B cell (primary cell): ENCODE measurements at regions not wholly inside any gene's neighbourhood (a gene's known extent, or its start where the extent isn't known, plus 50 kb on each side); places are given as distances from the start of the nearest gene placed in this dataset.

Experiments used
- ATAC-seq: fragments of 200-7000 bp; cut with Tn5 transposase; one replicate; pipeline ENCODE4 v1.10.0; 2021; ENCODE audit warnings: low read depth, mild to moderate bottlenecking, moderate number of reproducible peaks, moderate library complexity
- CTCF ChIA-PET: fragments of 350-600 bp; sonication (Branson Sonifier 250); formaldehyde crosslinking; loops from one replicate; lab custom pipeline; 2021; ENCODE audit warnings: antibody characterized with exemption, inconsistent platforms; lab: Charles Lee
- POLR2A ChIA-PET: fragments of 350-600 bp; sonication (Branson Sonifier 250); formaldehyde crosslinking; loops from one replicate; lab custom pipeline; 2021; ENCODE audit warnings: antibody characterized with exemption; lab: Charles Lee
- DNase-seq: peaks from one replicate; pipeline ENCODE4 v3.0.0; 2013
- H2AFZ ChIP-seq: 2 replicates; pipeline ENCODE4 v1.6.1; 2012; ENCODE audit warnings: mild to moderate bottlenecking, low read depth, low read length; ENCODE audit not compliant: insufficient read depth, poor library complexity, severe bottlenecking
- H3K27ac ChIP-seq, 2 donors: 1 replicate in 1 of 2; 2 replicates in 1 of 2; pipeline ENCODE4 v1.5.1; 2012 to 2013; ENCODE audit warnings: low read length in 2 of 2, mild to moderate bottlenecking in 2 of 2, moderate library complexity in 1 of 2
- H3K27me3 ChIP-seq, 4 experiments: fragments of 200-600 bp in 1 of 4; sonication (generic) in 1 of 4; replicated peaks in 1 of 4; 1 replicate in 2 of 4; 2 replicates in 2 of 4; pipeline versions ENCODE4 v1.6.1 to v1.7.0; 2013 to 2016; ENCODE audit warnings: low read length in 3 of 4, mild to moderate bottlenecking in 2 of 4, mixed read lengths in 1 of 4, moderate library complexity in 1 of 4; ENCODE audit not compliant: insufficient read depth in 4 of 4, control insufficient read depth in 3 of 4; ENCODE audit errors: control extremely low read depth in 1 of 4
- H3K36me3 ChIP-seq, 2 experiments: replicated peaks in 1 of 2; 1 replicate in 1 of 2; 2 replicates in 1 of 2; pipeline versions ENCODE4 v1.6.1 to v1.7.1; 2013; ENCODE audit warnings: low read length in 1 of 2; ENCODE audit not compliant: insufficient read depth in 2 of 2, control insufficient read depth in 1 of 2; ENCODE audit errors: control extremely low read depth in 1 of 2, extremely low read depth in 1 of 2
- H3K4me1 ChIP-seq, 2 donors: fragments of 200-600 bp in 1 of 2; sonication (generic) in 1 of 2; 1 replicate in 1 of 2; 2 replicates in 1 of 2; pipeline versions ENCODE4 v1.5.1 to v1.6.1; 2013 to 2017; ENCODE audit warnings: low read length in 2 of 2; ENCODE audit not compliant: control insufficient read depth in 2 of 2, insufficient read depth in 2 of 2
- H3K4me2 ChIP-seq: replicated peaks from 2 replicates; pipeline ENCODE3; 2012; ENCODE audit warnings: mild to moderate bottlenecking, low read depth, low read length; ENCODE audit not compliant: poor library complexity, severe bottlenecking
- H3K4me3 ChIP-seq, 5 experiments: fragments of 200-600 bp in 1 of 5; sonication (generic) in 1 of 5; 1 replicate in 3 of 5; 2 replicates in 2 of 5; pipeline versions ENCODE4 v1.5.1 to v1.7.0; 2011 to 2016; ENCODE audit warnings: low read length in 4 of 5, mild to moderate bottlenecking in 4 of 5, low read depth in 2 of 5, control low read depth in 1 of 5, moderate library complexity in 1 of 5; ENCODE audit not compliant: insufficient read depth in 1 of 5; ENCODE audit errors: control extremely low read depth in 1 of 5, extremely low read depth in 1 of 5
- H3K79me2 ChIP-seq: fragments of 200-600 bp; sonication (generic); one replicate; pipeline ENCODE4 v1.6.0; 2016; ENCODE audit warnings: low read length; ENCODE audit not compliant: control insufficient read depth, insufficient read depth
- H3K9ac ChIP-seq: fragments of 200-600 bp; sonication (generic); 2 replicates; pipeline ENCODE4 v1.6.1; 2017; ENCODE audit warnings: mild to moderate bottlenecking, low read length, moderate library complexity
- H3K9me3 ChIP-seq, 3 donors: one replicate each; pipeline versions ENCODE4 v1.6.1 to v1.7.1; 2013; ENCODE audit warnings: low read length in 2 of 3; ENCODE audit not compliant: control insufficient read depth in 2 of 3, insufficient read depth in 1 of 3; ENCODE audit errors: control extremely low read depth in 1 of 3
- H4K20me1 ChIP-seq: 2 replicates; pipeline ENCODE4 v1.6.0; 2012; ENCODE audit warnings: mild to moderate bottlenecking, low read length; ENCODE audit not compliant: insufficient read depth, control insufficient read depth, poor library complexity, severe bottlenecking
- H3K27ac Mint-ChIP-seq: one replicate; pipeline ENCODE4 v1.8.0; 2021; ENCODE audit warnings: mixed read lengths
- H3K27me3 Mint-ChIP-seq: one replicate; pipeline ENCODE4 v1.8.0; 2021; ENCODE audit warnings: mixed read lengths
- H3K4me1 Mint-ChIP-seq: one replicate; pipeline ENCODE4 v1.8.0; 2021; ENCODE audit warnings: mixed read lengths
- H3K4me3 Mint-ChIP-seq: one replicate; pipeline ENCODE4 v1.8.0; 2021; ENCODE audit warnings: mixed read lengths
- H3K9me3 Mint-ChIP-seq: one replicate; pipeline ENCODE4 v1.8.0; 2022; ENCODE audit warnings: mixed read lengths; ENCODE audit not compliant: insufficient read depth
- EZH2 ChIP-seq: IDR thresholded peaks from 2 replicates; pipeline ENCODE4 v1.6.1; 2012; ENCODE audit warnings: borderline replicate concordance, low read depth, mild to moderate bottlenecking, moderate library complexity, low read length; ENCODE audit not compliant: insufficient read depth, poor library complexity, severe bottlenecking
- WGBS: methylation state at CpG from one replicate; pipeline ENCODE4 v1.1.5; 2013; ENCODE audit warnings: missing lambda C conversion rate; ENCODE audit not compliant: insufficient coverage; 5-methylcytosine and 5-hydroxymethylcytosine counted together
- intact Hi-C: fragments of 100-400 bp; cut with micrococcal nuclease; formaldehyde crosslinking; loops from one replicate; pipeline ENCODE4 v1.10.0; 2022
- TF ChIP-seq, protein P1 (sequence below): fragments of 200-600 bp; IDR thresholded peaks from one replicate; pipeline ENCODE4 v1.8.0; 2022; ENCODE audit warnings: antibody characterized with exemption, mild to moderate bottlenecking

DNA sequence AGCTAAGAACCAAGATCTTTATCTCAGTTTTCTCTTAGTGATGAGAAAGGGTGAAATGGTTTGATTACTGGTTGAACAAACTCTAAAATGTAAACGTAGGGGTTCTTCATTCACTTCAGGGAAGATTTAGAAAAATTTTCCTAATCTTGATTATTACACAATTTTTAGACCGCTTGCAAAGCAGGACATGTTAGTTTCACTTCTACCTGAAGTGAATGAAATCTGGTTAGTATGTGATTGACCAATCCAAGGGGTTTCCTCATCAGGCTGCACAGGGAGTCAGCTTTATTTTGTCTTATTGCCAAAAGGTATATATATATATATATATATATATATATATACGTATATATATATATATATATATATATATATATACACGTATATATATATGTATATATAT, 740.4 kb downstream of the TUSC7 start:
- WGBS, result no CpG with 5 or more reads among the region's 4 CpGs

DNA sequence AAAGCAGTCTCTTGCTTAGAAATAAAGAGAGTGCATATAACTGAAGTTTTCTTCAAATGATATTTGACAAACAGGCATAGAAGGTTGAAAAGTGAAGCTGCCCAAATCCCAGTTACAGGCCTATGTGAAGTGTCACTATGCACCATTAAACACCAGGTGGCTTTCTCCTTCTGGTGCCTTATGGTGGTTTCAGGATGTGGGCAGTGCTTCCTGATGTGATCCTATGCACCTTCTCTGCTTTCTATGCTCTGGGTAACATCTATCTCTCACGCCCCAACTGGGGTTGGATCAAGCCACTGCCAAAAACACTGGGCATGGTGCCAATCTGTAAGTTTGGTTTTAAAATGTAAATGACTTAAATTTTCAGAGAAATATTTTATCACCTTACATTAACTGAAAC, 744.7 kb downstream of the TUSC7 start:
- no peak overlapping the region for H2AFZ ChIP-seq
- H4K20me1 ChIP-seq, result no peaks in the 10 kb centered on the region
- no peaks in the 10 kb centered on the region for H3K9me3 Mint-ChIP-seq
- ChIA-PET POLR2A (no interaction called here), CTCF (no interaction called here)
- no CpG with 5 or more reads among the region's 1 CpG for WGBS
- no peaks in the 10 kb centered on the region for H3K27me3 ChIP-seq
- ATAC-seq, result no peak
- no peaks in the 10 kb centered on the region for H3K9me3 ChIP-seq
- DNase-seq, result no peak
- H3K4me1 Mint-ChIP-seq, result no peaks in the 10 kb centered on the region
- H3K4me3 ChIP-seq, result no peak overlapping the region
- intact Hi-C loops, result no loop called here
- no peak overlapping the region for H3K4me3 Mint-ChIP-seq
- H3K36me3 ChIP-seq, result no peaks in the 10 kb centered on the region
- H3K4me2 ChIP-seq, result no peak overlapping the region
- H3K4me1 ChIP-seq, result no peaks in the 10 kb centered on the region
- H3K79me2 ChIP-seq, result no peaks in the 10 kb centered on the region
- H3K9ac ChIP-seq, result no peak overlapping the region
- TF ChIP-seq, protein P1, sequence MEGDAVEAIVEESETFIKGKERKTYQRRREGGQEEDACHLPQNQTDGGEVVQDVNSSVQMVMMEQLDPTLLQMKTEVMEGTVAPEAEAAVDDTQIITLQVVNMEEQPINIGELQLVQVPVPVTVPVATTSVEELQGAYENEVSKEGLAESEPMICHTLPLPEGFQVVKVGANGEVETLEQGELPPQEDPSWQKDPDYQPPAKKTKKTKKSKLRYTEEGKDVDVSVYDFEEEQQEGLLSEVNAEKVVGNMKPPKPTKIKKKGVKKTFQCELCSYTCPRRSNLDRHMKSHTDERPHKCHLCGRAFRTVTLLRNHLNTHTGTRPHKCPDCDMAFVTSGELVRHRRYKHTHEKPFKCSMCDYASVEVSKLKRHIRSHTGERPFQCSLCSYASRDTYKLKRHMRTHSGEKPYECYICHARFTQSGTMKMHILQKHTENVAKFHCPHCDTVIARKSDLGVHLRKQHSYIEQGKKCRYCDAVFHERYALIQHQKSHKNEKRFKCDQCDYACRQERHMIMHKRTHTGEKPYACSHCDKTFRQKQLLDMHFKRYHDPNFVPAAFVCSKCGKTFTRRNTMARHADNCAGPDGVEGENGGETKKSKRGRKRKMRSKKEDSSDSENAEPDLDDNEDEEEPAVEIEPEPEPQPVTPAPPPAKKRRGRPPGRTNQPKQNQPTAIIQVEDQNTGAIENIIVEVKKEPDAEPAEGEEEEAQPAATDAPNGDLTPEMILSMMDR, result no peak
- no peak for TF ChIP-seq EZH2
- H3K27ac Mint-ChIP-seq, result no peak overlapping the region
- no peak overlapping the region for H3K27ac ChIP-seq
- H3K27me3 Mint-ChIP-seq, result no peaks in the 10 kb centered on the region

More for the DNA sequence above, 740.4 kb downstream of the TUSC7 start:
- intact Hi-C loops, result no loop called here
- Mint-ChIP-seq H3K27ac (no peak overlapping the region), H3K4me3 (no peak overlapping the region), H3K4me1 (no peaks in the 10 kb centered on the region), H3K9me3 (no peaks in the 10 kb centered on the region), H3K27me3 (no peaks in the 10 kb centered on the region)
- H3K4me3 ChIP-seq, result no peak overlapping the region
- TF ChIP-seq, protein P1, result no peak
- no peak for TF ChIP-seq EZH2
- ChIA-PET CTCF (no interaction called here), POLR2A (no interaction called here)
- H3K9me3 ChIP-seq, result no peaks in the 10 kb centered on the region
- H3K4me2 ChIP-seq, result no peak overlapping the region
- H4K20me1 ChIP-seq, result no peaks in the 10 kb centered on the region
- H2AFZ ChIP-seq, result no peak overlapping the region
- ATAC-seq, result no peak
- no peak overlapping the region for H3K27ac ChIP-seq
- H3K4me1 ChIP-seq, result no peaks in the 10 kb centered on the region
- no peaks in the 10 kb centered on the region for H3K27me3 ChIP-seq
- H3K36me3 ChIP-seq, result no peaks in the 10 kb centered on the region
- H3K9ac ChIP-seq, result no peak overlapping the region
- no peaks in the 10 kb centered on the region for H3K79me2 ChIP-seq
- DNase-seq, result no peak
